Islet of Langerhans (tissue), 1 donor: ENCODE measurements at regions not wholly inside any gene's neighbourhood (a gene's known extent, or its start where the extent isn't known, plus 50 kb on each side); places are given as distances from the start of the nearest gene placed in this dataset.
"Not testable (repeated sequence)": the region's sequence is repeated elsewhere in the genome, so short reads cannot be mapped to it uniquely, and the experiment has no call there.

ENCODE experiments used
- FAIRE-seq: peaks from one replicate; lab custom pipeline; 2011; peaks lifted over from hg19 to GRCh38; lab: Jason Lieb, UNC

DNA sequence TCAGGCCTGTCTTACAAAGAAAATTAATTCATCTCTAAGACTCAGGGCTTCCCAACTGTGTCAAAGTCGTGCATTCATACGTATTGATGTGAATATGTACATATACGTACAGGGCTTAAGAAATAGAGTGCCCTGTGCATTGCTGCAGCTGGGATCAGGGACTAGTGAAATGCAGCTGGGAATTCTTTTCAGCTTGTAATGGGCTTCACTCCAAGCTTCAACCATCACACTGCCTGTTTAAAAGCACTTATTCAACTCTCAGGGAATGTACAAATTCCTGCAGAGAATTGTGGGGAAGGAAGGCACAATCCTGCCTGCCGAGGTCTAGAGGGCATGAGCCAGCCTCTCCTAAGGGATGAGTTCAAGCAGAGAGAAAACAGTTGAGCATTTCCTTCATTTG, 59.6 kb upstream of the MAN2A1 start:
- no peak for FAIRE-seq

- FAIRE-seq: no peak
Observed at GRCh38 chr5:109628591-109628990, 61.1 kb upstream of the MAN2A1 start.

DNA sequence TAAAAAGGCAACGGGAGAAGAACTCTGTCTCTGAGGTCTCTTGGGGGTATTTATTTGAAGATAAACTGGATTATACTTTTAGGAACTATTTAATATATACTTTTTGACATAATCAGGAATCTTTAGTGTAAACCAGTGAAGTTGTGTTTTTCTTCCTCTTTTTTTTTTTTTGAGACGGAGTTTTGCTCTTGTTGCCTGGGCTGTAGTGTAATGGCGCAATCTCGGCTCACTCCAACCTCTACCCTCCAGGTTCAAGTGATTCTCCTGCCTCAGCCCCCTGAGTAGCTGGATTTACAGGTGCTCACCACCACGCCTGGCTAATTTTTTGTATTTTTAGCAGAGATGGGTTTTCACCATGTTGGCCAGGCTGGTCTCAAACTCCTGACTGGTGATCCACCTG, 68.5 kb upstream of the MAN2A1 start:
- not testable (repeated sequence) for FAIRE-seq

DNA sequence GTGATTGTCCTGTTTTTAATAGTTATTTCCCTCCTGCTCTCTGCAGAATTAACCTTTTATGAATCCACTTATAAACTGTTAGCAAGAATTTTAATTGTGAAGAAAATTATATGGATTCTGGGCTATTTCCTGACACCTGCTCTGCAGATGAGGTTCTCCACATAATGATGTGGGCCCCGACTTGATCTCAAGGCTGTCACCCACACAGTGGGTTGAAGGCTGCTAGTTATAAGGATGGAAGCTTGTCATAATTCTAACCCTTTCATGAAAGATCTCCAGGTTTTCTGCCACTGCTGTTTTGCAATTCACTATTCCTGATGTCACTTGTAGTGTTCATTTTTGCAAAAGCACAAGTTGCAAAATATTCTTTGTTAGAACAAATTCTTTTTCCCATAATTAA, 69.1 kb upstream of the MAN2A1 start:
- FAIRE-seq: no peak

DNA sequence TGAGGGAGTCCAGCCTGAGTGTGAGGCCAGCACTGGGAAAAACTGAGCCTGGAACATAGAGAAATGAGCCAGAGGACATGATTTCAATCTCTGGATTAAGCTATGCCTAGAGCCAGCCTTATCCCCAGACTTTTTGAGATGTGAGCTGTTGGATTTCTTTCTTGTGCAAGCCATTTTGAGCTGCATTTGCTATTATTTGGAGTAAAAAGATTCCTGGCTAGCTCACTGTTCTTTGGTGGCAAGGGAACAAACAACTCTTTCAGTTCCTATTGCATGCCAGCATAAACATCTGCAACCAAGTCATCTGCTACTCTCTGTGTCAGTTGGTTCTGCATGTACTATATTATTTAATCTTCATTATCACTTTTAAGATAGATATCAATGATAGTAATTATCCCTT, 70.1 kb upstream of the MAN2A1 start:
- no peak for FAIRE-seq

DNA sequence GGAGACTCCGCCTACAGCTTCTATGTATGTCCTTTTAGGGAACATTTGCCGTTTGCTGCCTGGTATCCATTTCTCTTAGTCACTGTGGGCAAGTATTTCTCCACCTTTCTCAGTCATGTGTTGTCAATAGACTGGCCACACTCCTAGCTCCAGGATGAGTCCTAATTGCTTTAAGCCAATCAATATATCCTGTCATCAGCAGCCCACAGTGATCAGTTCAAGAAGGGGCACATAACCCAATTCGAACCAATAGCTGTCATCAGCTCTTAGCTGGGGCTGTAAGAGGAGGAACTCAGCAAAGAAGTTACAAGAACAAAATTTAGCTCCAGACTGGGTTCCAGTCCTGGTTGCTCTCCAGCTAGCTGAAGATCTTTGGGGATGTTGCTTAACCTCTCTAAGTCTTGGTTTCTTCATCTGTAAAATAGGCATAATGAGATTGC, 70.7 kb upstream of the MAN2A1 start:
- no peak for FAIRE-seq

DNA sequence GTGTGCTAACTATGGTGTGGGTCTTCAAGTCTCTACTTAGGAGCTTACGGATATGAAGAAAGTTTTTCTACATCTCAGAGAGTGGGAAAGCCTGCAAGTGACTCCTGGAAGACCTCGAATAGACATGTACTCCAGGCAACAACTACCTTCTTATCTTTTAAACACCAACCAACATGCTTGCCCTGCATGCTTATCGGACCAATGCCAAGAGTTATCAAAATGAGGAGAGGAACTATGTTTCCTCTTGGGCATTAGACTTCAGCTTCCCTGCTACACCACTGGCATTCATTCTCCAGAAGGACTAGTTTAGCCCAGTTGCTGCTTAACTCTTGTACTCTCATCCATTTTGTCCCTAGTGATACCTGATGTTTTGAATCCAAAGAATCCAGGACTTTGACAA, 74.7 kb upstream of the MAN2A1 start:
- no peak for FAIRE-seq

DNA sequence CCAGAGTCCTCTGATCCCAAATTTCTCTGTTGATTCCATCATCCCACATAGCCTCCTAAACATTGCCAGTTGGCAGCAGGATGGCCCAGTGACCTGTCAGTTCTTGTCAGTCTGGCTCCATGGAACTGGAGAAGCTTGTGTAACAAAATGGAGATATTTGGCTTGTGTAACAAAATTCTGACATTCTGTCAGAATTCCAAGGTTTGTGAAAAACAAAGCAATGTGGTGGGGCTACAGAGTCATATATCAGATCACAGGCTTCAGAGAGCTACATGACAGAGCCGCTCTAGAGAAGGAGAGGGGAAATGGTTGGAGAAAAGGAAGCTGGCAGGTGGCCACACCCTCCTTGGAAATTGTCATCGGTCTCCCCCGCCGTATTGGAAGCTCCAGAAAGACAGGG, 75.4 kb upstream of the MAN2A1 start:
- FAIRE-seq: no peak

DNA sequence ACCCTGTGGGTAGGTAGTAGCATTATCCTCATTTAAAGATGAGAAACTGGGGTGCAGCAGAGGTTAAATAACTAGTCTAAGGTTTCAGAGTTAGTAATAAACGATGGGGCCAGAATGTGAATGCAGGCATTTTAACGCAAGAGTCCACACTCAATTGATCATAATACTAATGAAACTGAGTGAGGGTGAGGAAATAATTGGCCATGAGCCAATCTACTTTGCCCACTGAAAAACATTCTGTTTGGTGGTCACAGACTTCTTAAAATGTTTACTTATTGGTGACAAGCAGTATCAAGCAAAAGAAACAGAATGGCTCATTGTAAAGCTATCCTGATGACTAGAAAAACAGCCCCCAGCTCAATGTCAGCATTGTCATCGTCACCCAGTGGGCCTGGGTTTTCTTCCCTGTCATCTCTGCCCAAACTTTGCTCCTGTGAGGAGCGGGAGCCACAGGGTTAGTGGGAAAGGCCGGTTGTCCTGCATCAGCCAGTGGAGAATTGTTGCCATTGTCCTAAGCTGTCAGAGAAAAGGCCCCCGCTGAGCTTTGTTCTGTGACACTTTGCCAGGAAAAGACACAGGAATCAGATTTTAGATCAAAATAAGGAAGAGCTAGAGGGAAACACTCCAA, 77.3 kb upstream of the MAN2A1 start:
- FAIRE-seq: no peak

GRCh38 chr5:109611505-109611904, 78.2 kb upstream of the MAN2A1 start:
- FAIRE-seq: no peak

DNA sequence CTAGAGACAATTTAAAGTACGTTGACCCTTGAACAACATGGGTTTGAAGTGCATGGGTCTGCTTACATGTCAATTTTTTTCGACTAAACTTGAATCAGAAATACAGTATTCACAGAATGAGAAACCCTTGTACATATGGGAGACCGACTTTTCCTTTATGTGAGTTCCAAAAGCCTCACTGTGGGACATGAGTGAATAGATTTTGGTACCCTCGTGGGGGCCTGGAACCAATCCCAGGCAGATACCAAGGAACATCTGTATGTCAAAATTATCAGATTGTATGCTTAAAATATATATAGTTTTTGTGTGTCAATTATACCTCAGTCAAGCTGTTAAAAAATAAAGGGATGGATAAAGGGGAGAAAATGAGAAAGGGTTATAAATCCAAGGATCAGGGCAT, 78.7 kb upstream of the MAN2A1 start:
- FAIRE-seq: no peak

GRCh38 chr5:109610581-109610980, 79.1 kb upstream of the MAN2A1 start:
- FAIRE-seq: no peak

DNA sequence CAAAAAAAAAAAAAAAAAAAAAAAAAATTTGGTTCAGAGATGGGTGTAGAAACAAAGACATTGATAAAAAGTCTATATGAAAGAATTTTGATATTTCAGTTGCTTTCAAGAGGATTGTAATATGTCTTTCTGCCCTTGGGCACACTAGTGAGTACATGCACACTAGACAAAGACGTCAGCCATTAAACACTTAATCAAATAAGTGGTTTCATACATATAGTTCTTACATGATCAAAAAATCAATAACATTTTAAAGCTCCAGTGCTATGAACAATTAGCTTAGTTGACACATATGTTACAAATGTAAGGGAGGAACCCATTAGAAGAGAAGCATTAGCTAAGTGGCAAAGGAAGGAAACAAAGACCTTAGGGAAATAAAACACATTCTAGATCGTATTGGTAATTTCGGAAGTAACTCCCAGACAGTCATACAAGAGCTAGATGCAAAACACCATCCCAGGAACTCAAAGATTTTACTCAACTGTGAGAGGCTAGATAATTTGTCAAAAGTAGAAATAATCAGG, 84.5 kb upstream of the MAN2A1 start:
- FAIRE-seq: no peak

DNA sequence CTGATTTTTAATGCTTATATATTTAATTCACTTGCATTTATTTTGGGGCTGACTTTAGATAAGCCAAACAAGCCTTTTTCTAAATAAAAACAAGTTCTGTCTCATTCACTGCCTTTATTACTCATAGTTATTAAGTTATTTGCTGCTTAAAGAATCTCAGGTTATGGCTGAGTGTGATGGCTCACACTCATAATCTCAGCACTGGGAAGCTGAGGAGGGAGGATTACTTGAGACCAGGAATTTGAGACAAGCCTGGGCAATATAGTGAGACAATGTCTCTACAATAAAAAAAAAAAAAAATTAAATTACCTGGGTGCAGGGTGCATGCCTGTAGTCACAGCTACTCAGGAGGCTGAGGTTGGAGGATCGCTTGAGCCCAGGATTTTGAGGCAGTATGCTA, 85.0 kb upstream of the MAN2A1 start:
- FAIRE-seq: no peak

GRCh38 chr5:109601736-109602135, 88.0 kb upstream of the MAN2A1 start:
- no peak for FAIRE-seq

GRCh38 chr5:109597893-109598292, 91.8 kb upstream of the MAN2A1 start:
- FAIRE-seq: no peak

- no peak for FAIRE-seq
Observed at GRCh38 chr5:109594217-109594616, 95.5 kb upstream of the MAN2A1 start.

DNA sequence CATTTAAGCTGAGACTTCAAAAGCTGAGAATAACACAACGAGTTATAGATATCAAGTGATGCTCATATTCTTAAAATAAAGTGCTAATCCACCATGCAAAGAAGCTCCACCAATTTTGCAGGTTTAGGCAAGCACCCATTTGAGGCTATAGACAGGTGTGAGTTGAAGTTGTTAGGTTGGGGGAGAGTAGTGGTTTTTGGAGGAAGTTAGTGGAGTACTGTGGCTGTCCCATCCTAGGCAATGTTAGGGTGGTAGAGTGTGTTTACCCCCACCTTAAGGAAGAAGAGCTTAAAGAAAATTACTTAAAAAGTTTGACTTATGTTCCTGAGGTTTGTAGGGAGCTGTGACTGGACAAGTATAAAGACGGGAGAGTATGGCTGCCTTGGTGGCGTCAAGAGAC, 98.9 kb upstream of the MAN2A1 start:
- no peak for FAIRE-seq

DNA sequence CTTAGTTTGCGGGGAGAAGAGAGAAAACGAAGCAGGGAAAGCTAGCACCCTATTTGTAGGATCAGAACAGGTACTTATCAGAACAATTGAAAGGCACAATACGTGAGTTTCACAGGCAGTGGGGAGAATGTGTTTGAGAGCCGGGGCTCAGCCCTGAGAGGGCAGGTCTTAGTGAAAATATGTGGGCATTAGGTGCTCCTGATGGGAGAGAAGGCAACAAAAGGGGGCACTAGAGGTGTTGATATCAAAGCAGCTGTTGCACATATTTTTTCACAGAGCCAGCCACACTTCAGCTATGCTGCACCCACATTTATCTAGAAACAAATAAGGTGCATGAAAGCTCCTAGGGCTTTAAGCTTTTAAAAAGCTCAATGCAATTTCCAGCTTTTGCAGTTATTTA, 99.7 kb upstream of the MAN2A1 start:
- FAIRE-seq: no peak

GRCh38 chr5:109589239-109589638, 100.5 kb upstream of the MAN2A1 start:
- no peak for FAIRE-seq

DNA sequence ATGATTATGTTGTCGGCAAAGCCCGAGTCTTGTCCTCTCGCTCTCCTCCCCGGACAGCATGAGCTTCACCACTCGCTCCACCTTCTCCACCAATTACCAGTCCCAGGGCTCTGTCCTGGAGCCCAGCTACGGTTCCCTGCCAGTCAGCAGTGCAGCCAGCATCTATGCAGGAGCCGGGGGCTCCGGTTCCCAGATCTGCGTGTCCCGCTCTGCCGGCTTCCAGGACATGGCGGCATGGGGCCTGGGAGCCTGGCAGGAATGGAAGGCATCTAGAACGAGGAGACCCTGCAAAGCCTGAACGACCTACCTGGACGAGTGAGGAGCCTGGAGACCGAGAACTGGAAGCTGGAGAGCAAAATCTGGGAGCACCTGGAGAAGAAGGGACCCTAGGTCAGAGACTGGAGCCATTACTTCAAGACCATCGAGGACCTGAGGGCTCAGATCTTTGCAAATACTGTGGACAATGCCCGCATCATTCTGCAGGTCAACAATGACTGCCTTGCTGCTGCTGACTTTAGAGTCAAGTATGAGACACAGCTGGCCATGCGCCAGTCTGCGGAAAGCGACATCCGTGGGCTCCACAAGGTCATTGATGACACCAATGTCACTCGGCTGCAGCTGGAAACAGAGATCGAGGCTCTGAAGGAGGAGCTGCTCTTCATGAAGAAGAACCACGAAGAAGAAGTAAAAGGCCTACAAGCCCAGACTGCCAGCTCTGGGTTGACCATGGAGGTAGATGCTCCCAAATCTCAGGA, 101.3 kb upstream of the MAN2A1 start:
- no peak for FAIRE-seq

DNA sequence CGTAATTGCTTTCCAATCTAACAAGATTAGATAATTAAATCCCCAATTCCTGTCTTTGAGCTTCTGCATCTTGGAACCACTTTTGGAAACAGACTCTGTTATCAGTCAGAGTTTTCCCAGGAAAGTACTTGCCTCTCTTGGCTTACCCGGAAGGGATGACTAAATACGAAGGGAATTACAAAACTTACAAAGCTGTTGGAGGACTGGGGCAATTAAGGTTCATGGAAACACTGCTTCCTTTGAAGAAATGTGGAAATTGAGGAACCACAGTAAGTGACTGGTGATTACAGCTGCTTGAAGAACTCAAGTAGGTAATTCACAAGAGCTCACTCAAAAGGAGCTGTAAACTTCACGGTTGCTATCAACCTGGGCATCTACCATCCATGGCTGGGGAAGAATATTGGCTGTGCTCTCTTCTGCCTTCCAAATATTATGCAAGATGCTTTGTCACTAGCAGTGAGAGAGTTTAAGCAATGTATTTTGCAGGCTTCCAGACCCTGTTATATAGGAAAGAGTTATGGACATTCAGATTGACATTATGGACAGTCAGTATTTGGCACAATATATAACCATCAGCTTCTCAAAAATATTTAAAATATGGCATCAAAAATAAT, 104.6 kb upstream of the MAN2A1 start:
- no peak for FAIRE-seq

DNA sequence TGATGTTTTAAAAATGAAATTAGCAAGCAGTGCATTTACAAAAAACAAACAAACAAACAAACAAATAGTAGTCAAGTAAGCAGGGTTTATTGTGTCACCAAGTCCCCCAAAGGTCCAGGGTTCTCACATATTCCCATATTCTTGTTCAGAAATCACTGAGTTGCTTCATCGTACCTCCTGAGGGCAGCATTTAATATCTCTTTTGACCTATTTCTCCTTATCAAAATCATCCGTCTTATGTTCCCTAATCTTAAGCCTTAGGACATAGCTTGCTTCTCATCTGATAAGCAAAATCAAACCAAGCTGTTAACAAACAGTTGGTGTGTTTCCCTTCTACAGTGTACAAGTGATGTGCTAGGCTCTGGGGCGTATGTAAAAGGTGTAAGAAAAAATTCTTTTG, 109.5 kb upstream of the MAN2A1 start:
- FAIRE-seq: no peak

GRCh38 chr5:109575506-109575905, 114.2 kb upstream of the MAN2A1 start:
- FAIRE-seq: no peak
